ENCODE measurements at regions not wholly inside any gene's neighbourhood (a gene's known extent, or its start where the extent isn't known, plus 50 kb on each side); places are given as distances from the start of the nearest gene placed in this dataset.

- Mint-ChIP-seq H3K36me3 (no peaks in the 10 kb centered on the region), H3K9me3 (peaks cover 6% of the 10 kb centered on the region), H3K27ac (no peak overlapping the region), H3K27me3 (no peaks in the 10 kb centered on the region), H3K4me3 (peak overlapping the region; percentile 2), H3K4me1 (ENCODE audit: unreplicated experiment) (peaks cover 29% of the 10 kb centered on the region)
- no peak for TF ChIP-seq CTCF (conservative IDR thresholded peaks at IDR 0.05)
- no peak for DNase-seq (ENCODE audit: extremely low spot score, unreplicated experiment)
Measured at GRCh38 chr13:90919153-90919552, 428.3 kb upstream of the MIR17HG start.

- DNase-seq (ENCODE audit: extremely low spot score, unreplicated experiment), result no peak
- H3K4me3 Mint-ChIP-seq, result no peak overlapping the region
Measured at GRCh38 chr13:90926459-90926858, 421.0 kb upstream of the MIR17HG start.

DNA sequence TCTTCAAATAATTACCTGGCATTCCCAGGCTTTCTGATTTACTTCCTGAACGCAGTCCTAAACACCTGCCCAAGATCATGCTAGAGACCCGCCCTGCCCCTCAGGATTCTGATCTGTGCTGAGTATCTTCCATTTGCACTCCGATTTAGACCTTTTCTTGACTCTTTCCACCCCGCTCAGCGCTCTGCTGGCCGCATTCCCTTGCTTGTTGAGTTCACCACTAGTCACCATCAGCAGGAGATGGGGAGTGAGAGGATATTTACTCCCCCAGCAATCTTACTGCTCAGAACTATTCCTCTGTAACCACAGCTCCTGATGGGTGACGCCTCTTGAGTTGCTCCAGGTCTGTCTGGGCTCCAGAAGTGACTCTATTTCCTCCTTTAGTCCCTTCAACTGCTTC, 419.4 kb upstream of the MIR17HG start:
- Mint-ChIP-seq H3K9me3 (peaks cover 5% of the 10 kb centered on the region), H3K27ac (no peak overlapping the region), H3K36me3 (no peaks in the 10 kb centered on the region), H3K4me1 (ENCODE audit: unreplicated experiment) (no peaks in the 10 kb centered on the region), H3K4me3 (no peak overlapping the region), H3K27me3 (peaks cover 5% of the 10 kb centered on the region)
- TF ChIP-seq CTCF (conservative IDR thresholded peaks at IDR 0.05), result no peak
- no peak for DNase-seq (ENCODE audit: extremely low spot score, unreplicated experiment)

More at GRCh38 chr13:90926459-90926858, 421.0 kb upstream of the MIR17HG start:
- Mint-ChIP-seq H3K27me3 (peaks cover 5% of the 10 kb centered on the region), H3K27ac (no peak overlapping the region), H3K9me3 (peaks cover 5% of the 10 kb centered on the region), H3K4me1 (ENCODE audit: unreplicated experiment) (peaks cover 3% of the 10 kb centered on the region), H3K36me3 (no peaks in the 10 kb centered on the region)
- no peak for TF ChIP-seq CTCF (conservative IDR thresholded peaks at IDR 0.05)

- Mint-ChIP-seq H3K27me3 (peaks cover 3% of the 10 kb centered on the region), H3K9me3 (peaks cover 5% of the 10 kb centered on the region), H3K4me3 (no peak overlapping the region), H3K4me1 (ENCODE audit: unreplicated experiment) (no peaks in the 10 kb centered on the region), H3K27ac (no peak overlapping the region), H3K36me3 (no peaks in the 10 kb centered on the region)
- DNase-seq (ENCODE audit: extremely low spot score, unreplicated experiment), result no peak
- no peak for TF ChIP-seq CTCF (conservative IDR thresholded peaks at IDR 0.05)
Measured at GRCh38 chr13:90933097-90933826, 414.2 kb upstream of the MIR17HG start.

DNA sequence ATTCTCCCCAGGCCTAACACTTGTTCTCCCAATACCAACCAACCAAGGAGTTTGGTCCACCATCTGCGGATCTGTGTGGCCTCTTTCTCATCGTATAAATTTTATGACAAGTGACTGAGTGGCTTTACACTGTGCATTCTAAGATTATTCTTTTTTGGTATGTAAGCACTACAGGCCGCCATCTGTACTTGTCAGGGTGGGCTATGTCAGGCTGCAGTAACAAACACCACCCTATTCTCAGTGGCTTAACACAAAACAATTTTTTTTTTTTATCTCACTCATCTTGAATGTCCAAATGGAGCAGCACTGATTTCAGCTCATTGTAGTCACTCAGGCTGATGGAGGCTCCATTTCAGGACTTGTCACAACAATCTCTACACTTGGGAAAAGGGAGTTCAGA, 412.7 kb upstream of the MIR17HG start:
- peaks cover 2% of the 10 kb centered on the region for H3K9me3 Mint-ChIP-seq
- no peaks in the 10 kb centered on the region for H3K4me1 Mint-ChIP-seq (ENCODE audit: unreplicated experiment)
- no peaks in the 10 kb centered on the region for H3K36me3 Mint-ChIP-seq
- no peaks in the 10 kb centered on the region for H3K27me3 Mint-ChIP-seq
- DNase-seq (ENCODE audit: extremely low spot score, unreplicated experiment), result no peak
- TF ChIP-seq CTCF (conservative IDR thresholded peaks at IDR 0.05), result no peak
- no peak overlapping the region for H3K4me3 Mint-ChIP-seq
- H3K27ac Mint-ChIP-seq, result no peak overlapping the region

Data from type B pancreatic cell (in vitro differentiated cells).